Epithelial cell of proximal tubule (primary cell): ENCODE measurements at regions not wholly inside any gene's neighbourhood (a gene's known extent, or its start where the extent isn't known, plus 50 kb on each side); places are given as distances from the start of the nearest gene placed in this dataset.

Experiments used
- DNase-seq: peaks from one replicate; pipeline ENCODE4 v3.0.0-alpha.2; 2011; ENCODE audit warnings: low read depth
- H3K4me3 ChIP-seq: 2 replicates; pipeline ENCODE4 v1.5.1; 2011; ENCODE audit warnings: low read depth, mild to moderate bottlenecking, low read length
- TF ChIP-seq, protein P1 (sequence below): conservative IDR thresholded peaks from 2 replicates; pipeline ENCODE4 v1.5.1; 2012; ENCODE audit warnings: low read depth, mild to moderate bottlenecking, low read length

DNA sequence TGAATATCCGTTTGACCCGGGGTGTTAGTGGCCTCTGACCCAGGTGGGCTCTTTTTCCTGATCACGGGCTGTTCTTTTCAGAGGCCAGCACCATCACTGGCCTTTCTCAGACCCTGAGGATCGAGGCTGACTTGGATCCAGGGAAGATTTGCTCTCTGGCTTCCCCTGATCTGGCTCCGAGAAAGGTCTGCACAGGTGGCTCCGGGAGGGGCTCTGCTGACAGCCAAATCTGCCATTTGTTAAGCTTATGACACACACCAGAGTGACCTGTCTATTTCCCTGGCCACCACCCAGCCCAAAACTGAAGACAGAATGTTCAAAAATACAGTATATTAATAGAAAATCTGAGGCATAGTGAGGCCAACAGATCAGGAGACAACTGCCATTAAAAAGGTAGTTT is 221.8 kb upstream of the TNRC6C start:
- DNase-seq = no peak
- no peak overlapping the region for H3K4me3 ChIP-seq
- TF ChIP-seq, protein P1, sequence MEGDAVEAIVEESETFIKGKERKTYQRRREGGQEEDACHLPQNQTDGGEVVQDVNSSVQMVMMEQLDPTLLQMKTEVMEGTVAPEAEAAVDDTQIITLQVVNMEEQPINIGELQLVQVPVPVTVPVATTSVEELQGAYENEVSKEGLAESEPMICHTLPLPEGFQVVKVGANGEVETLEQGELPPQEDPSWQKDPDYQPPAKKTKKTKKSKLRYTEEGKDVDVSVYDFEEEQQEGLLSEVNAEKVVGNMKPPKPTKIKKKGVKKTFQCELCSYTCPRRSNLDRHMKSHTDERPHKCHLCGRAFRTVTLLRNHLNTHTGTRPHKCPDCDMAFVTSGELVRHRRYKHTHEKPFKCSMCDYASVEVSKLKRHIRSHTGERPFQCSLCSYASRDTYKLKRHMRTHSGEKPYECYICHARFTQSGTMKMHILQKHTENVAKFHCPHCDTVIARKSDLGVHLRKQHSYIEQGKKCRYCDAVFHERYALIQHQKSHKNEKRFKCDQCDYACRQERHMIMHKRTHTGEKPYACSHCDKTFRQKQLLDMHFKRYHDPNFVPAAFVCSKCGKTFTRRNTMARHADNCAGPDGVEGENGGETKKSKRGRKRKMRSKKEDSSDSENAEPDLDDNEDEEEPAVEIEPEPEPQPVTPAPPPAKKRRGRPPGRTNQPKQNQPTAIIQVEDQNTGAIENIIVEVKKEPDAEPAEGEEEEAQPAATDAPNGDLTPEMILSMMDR = no peak

DNA sequence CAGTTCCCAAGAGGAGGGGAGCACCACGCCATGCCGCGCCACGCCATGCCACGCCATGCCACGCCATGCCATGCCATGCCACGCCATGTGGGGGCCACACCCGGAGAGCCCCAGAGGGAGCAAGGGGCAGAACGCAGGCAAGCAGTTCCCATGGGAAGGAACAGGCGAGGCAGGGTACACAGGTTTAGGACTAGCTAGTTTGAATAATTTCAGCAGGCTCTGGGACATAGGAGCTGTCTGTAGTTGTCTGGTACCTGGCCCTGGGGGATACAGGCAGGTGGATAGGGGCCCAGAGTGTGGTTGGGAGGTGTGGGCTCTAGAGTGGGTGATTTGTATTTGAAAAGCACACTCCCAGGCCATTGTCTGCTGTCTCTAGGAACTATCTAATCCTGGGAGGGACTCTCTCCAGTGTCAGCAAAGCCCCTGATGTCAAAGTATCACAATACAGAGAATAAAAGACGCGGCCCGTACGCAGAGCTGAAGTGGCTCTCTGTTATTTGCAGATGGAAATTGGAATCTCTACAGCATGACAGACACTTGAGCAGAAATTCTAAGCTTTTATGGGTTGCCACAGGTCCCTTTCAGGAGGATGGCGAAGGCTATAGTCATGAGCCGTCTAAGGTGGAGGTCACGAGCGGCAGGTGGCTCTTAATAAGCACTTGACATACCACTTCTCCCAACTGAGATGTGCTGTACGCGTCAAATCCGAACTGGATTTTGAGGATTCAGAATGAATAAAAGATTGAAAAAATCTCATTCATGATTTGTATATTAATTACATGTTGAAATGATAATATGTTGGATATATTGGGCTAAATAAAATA is 220.8 kb upstream of the TNRC6C start:
- DNase-seq = no peak
- TF ChIP-seq, protein P1 = no peak
- no peak overlapping the region for H3K4me3 ChIP-seq

DNA sequence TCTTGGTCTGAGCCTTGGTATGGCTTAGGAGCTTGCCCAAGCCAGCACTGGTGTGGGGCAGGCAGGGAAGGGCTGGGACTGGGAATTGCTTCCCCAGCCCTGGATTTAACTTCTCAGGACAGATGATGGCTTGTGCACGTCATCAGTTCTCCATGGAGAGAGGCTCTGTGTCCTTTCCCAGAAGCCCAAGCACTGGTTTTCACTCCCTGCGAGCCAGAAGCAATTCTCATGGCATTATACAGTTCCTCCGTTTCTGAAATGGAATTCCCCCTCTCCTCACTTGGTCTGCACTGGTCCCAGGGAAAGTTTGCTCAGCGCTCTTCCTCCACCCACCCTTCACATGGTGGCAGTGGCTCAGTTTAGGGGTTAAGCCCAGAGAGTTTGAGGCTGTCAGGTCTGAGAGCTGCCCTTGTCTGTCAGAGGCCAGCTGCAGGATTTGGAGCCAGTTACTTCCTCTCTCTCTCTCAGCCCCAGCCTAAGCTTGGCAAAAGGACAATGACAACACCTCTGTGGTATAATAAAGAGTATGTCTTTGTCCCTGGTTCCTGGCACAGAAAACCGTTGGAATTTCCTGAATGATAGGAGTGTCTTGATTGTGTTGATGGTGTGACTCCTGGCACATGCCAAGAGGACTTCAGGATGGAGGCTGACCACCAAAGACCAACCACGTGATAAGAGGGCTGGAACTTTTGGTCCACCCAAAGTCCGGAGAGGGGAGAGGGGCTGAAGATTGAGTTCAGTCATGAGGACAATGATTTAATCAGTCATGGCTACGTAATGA is 219.6 kb upstream of the TNRC6C start:
- no peak for DNase-seq
- H3K4me3 ChIP-seq = no peak overlapping the region
- TF ChIP-seq, protein P1 = no peak

DNA sequence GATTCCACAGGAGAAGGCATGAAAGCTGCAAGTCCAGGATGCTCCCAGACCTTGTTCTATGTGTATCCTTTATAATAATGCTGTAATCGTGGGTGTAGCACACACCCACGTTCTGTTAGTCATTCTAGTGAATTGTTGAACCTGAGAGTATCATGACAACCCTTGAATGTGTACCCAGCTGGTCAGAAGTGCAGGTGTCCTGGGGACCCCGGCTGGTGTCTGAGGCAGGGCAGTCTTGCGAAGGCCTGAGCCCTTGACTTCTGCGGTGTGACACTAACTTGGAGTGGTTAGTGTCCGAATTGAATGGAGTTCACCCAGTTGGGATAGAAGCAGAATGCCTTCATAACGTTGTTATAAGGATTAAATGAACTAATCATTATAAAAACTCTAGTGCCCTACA is 218.0 kb upstream of the TNRC6C start:
- DNase-seq = no peak
- H3K4me3 ChIP-seq = no peak overlapping the region
- TF ChIP-seq, protein P1 = no peak

DNA sequence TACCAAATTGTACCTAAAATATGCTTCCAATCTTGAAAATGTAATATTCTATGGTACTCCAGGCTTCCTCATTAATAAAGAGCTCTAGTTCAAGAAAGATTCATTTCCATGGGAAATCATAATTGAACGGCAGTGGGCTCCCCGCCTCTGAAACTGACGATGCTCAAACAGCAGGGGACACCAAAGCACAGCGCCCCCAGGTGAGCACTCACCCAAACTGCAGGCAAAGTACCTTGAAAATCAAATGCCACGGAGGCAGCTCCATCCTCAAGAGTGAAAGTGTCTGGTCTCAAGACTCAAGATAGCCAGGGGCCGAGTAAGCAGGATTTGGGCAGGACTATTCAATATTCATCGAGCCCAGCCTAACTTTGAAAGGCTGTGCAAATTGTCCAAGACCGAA is 217.4 kb upstream of the TNRC6C start:
- no peak for DNase-seq
- TF ChIP-seq, protein P1 = peak; percentile 46
- H3K4me3 ChIP-seq = no peak overlapping the region

DNA sequence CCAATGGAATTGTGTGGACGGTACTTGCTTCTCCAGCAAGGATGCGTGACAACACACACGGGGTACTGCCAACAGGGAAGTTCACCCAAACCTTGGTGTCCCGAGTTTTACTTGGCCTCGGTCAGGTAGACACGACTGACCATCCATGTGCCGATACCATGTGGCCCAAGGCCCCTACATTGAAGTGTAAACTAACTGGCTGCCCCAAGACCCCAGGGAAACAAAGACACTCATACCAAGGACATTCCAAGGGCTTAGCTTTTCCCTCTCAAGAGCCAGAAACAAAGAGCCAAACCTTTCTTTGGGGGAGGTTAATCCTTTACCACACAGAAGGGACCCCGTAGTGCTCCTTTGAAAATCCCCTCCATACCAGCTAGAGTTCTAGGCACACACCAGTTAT is 215.9 kb upstream of the TNRC6C start:
- DNase-seq = no peak
- TF ChIP-seq, protein P1 = no peak
- no peak overlapping the region for H3K4me3 ChIP-seq
